Limb (tissue), 2 donors: ENCODE measurements at regions not wholly inside any gene's neighbourhood (a gene's known extent, or its start where the extent isn't known, plus 50 kb on each side); places are given as distances from the start of the nearest gene placed in this dataset.
"Not testable (repeated sequence)": the region's sequence is repeated elsewhere in the genome, so short reads cannot be mapped to it uniquely, and the experiment has no call there.

ENCODE experiments used
- DNase-seq, 2 donors: peaks; one replicate each; pipeline ENCODE4 v3.0.0-alpha.2; 2016; ENCODE audit errors: extremely low spot score in 2 of 2

GRCh38 chr22:46040471-46041465 is 63.8 kb upstream of the WNT7B start:
- DNase-seq: no peak

- no peak for DNase-seq
These were observed 64.7 kb upstream of the WNT7B start for GRCh38 chr22:46041642-46042041.

- no peak for DNase-seq
These were observed 65.8 kb upstream of the WNT7B start for GRCh38 chr22:46042786-46043185.

- no peak for DNase-seq
These were observed 66.4 kb upstream of the WNT7B start for GRCh38 chr22:46043339-46043738.

- no peak for DNase-seq
These were observed 67.1 kb upstream of the WNT7B start for GRCh38 chr22:46043816-46044620.

GRCh38 chr22:46044621-46045458 is 67.9 kb upstream of the WNT7B start:
- DNase-seq: peak; percentile 35 to 67

- DNase-seq: no peak
These were observed 68.7 kb upstream of the WNT7B start for GRCh38 chr22:46045459-46046298.

GRCh38 chr22:46046299-46046685 is 69.3 kb upstream of the WNT7B start:
- DNase-seq: no peak

GRCh38 chr22:46047226-46047625 is 70.3 kb upstream of the WNT7B start:
- DNase-seq: no peak

GRCh38 chr22:46047841-46048595 is 71.1 kb upstream of the WNT7B start:
- no peak for DNase-seq

- not testable (repeated sequence) for DNase-seq
These were observed 71.7 kb upstream of the WNT7B start for GRCh38 chr22:46048661-46049060.

- DNase-seq: no peak
These were observed 72.9 kb upstream of the WNT7B start for GRCh38 chr22:46049726-46050450.

- DNase-seq: no peak
These were observed 73.5 kb upstream of the WNT7B start for GRCh38 chr22:46050451-46050845.

- DNase-seq: no peak
These were observed 74.1 kb upstream of the WNT7B start for GRCh38 chr22:46050916-46051614.

- DNase-seq: no peak
These were observed 74.7 kb upstream of the WNT7B start for GRCh38 chr22:46051646-46052045.

GRCh38 chr22:46052331-46052771 is 75.4 kb upstream of the WNT7B start:
- DNase-seq: no peak

GRCh38 chr22:46052801-46053562 is 76.0 kb upstream of the WNT7B start:
- peak in 1 of 2 donors; percentile 44 for DNase-seq
